ENCODE measurements at regions not wholly inside any gene's neighbourhood (a gene's known extent, or its start where the extent isn't known, plus 50 kb on each side); places are given as distances from the start of the nearest gene placed in this dataset.

- H3K4me3 ChIP-seq: no peak overlapping the region
- intact Hi-C loops (cut with DNase I): no loop called here
- H3K27me3 ChIP-seq: no peaks in the 10 kb centered on the region
- H3K27ac ChIP-seq: no peak overlapping the region
- ATAC-seq (peak; percentile 24), DNase-seq (peak in 1 of 4 donors; percentile 16)
- peaks cover 0 to 9% of the 10 kb centered on the region in 2 donors for H3K4me1 ChIP-seq
- H3K9me3 ChIP-seq: no peaks in the 10 kb centered on the region
- TF ChIP-seq CTCF (IDR thresholded peaks at IDR 0.05): no peak
- no peaks in the 10 kb centered on the region for H3K36me3 ChIP-seq
Observed at GRCh38 chr2:12050396-12050795, 304.0 kb downstream of the LPIN1 start.

DNA sequence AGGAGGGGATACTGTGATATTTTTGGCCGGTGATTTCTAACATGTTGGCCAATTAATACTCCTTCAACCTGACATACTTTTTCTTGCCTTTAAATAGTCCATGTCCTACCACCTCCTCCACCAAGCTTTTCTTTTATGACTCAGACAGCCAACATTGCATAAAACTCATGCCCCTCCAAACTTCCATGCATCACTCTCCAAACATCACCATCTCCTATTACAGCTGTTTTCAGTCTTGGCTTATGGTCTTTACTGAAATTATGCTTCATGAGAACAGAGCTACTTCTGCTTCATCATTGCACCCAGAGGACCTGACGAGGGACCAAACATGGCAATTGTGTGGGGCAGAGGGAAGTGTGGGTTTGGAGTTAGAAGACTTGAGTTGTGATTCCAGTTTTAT is 305.4 kb downstream of the LPIN1 start:
- no peak for TF ChIP-seq CTCF (IDR thresholded peaks at IDR 0.05)
- H3K4me1 ChIP-seq: peaks cover 0 to 11% of the 10 kb centered on the region in 2 donors
- H3K27ac ChIP-seq: no peak overlapping the region
- intact Hi-C loops (cut with DNase I): no loop called here
- H3K9me3 ChIP-seq: no peaks in the 10 kb centered on the region
- no peaks in the 10 kb centered on the region for H3K36me3 ChIP-seq
- ATAC-seq (no peak), DNase-seq (no peak)
- no peaks in the 10 kb centered on the region for H3K27me3 ChIP-seq
- no peak overlapping the region for H3K4me3 ChIP-seq

GRCh38 chr2:12052796-12053195 is 306.4 kb downstream of the LPIN1 start:
- DNase-seq (no peak), ATAC-seq (no peak)
- Histone ChIP-seq H3K36me3 (no peaks in the 10 kb centered on the region), H3K4me1 (peaks cover 0 to 19% of the 10 kb centered on the region in 2 donors), H3K27me3 (no peaks in the 10 kb centered on the region), H3K4me3 (no peak overlapping the region), H3K27ac (no peak overlapping the region), H3K9me3 (no peaks in the 10 kb centered on the region)
- intact Hi-C loops (cut with DNase I): no loop called here
- no peak for TF ChIP-seq CTCF (IDR thresholded peaks at IDR 0.05)

GRCh38 chr2:12054956-12055618 is 308.7 kb downstream of the LPIN1 start:
- Histone ChIP-seq H3K27me3 (no peaks in the 10 kb centered on the region), H3K36me3 (no peaks in the 10 kb centered on the region), H3K27ac (no peak overlapping the region), H3K4me1 (peaks cover 5 to 17% of the 10 kb centered on the region in 2 donors), H3K4me3 (no peak overlapping the region), H3K9me3 (no peaks in the 10 kb centered on the region)
- no peak for DNase-seq
- TF ChIP-seq CTCF (IDR thresholded peaks at IDR 0.05): no peak
- ATAC-seq: no peak
- intact Hi-C loops (cut with DNase I): no loop called here

- Histone ChIP-seq H3K9me3 (no peaks in the 10 kb centered on the region), H3K27ac (no peak overlapping the region), H3K4me1 (peaks cover 5 to 13% of the 10 kb centered on the region in 2 donors), H3K36me3 (no peaks in the 10 kb centered on the region), H3K4me3 (no peak overlapping the region), H3K27me3 (no peaks in the 10 kb centered on the region)
- no peak for TF ChIP-seq CTCF (IDR thresholded peaks at IDR 0.05)
- ATAC-seq (peak; percentile 55), DNase-seq (peak in 2 of 4 donors; percentile 44 to 64)
- intact Hi-C loops (cut with DNase I): no loop called here
Observed at GRCh38 chr2:12057436-12058166, 311.2 kb downstream of the LPIN1 start.

All from left lung (tissue), 4 donors.